SU-DHL-6 (cell line): ENCODE measurements at regions not wholly inside any gene's neighbourhood (a gene's known extent, or its start where the extent isn't known, plus 50 kb on each side); places are given as distances from the start of the nearest gene placed in this dataset.

Source experiments
- H2AFZ ChIP-seq: fragments of 200-600 bp; sonication (generic); 2 replicates; pipeline ENCODE4 v1.6.1; 2014; ENCODE audit warnings: low read depth, mild to moderate bottlenecking, moderate library complexity, mixed read lengths, antibody characterized with exemption, low read length; ENCODE audit not compliant: severe bottlenecking
- H3F3A ChIP-seq: fragments of 200-600 bp; shearing (Covaris generic); 2 replicates; pipeline ENCODE4 v1.6.0; 2016; ENCODE audit warnings: antibody characterized with exemption, mild to moderate bottlenecking; ENCODE audit not compliant: insufficient read depth
- H3K27ac ChIP-seq: fragments of 200-600 bp; sonication (generic); 2 replicates; pipeline ENCODE4 v1.5.1; 2016; ENCODE audit warnings: low read depth, mild to moderate bottlenecking, low read length, moderate library complexity, mixed read lengths
- H3K27me3 ChIP-seq: fragments of 200-600 bp; sonication (generic), shearing (Covaris generic); 2 replicates; pipeline ENCODE4 v1.6.0; 2014; ENCODE audit warnings: mild to moderate bottlenecking, low read length
- H3K36me3 ChIP-seq: fragments of 200-600 bp; sonication (generic); 2 replicates; pipeline ENCODE4 v1.6.1; 2014; ENCODE audit warnings: mild to moderate bottlenecking, low read length, mixed read lengths
- H3K4me2 ChIP-seq: fragments of 300-600, 200-600 bp; shearing (Covaris generic), sonication (generic); 2 replicates; pipeline ENCODE4 v1.6.0; 2014; ENCODE audit warnings: low read length, low read depth, mild to moderate bottlenecking; ENCODE audit not compliant: poor library complexity, severe bottlenecking
- H3K4me3 ChIP-seq: fragments of 200-600 bp; sonication (generic); 2 replicates; pipeline ENCODE4 v1.5.1; 2014; ENCODE audit warnings: antibody characterized with exemption, low read length, mild to moderate bottlenecking, mixed read lengths; ENCODE audit not compliant: insufficient read depth, poor library complexity, severe bottlenecking
- H3K79me2 ChIP-seq: fragments of 200-600 bp; sonication (generic); 2 replicates; pipeline ENCODE4 v1.6.1; 2014; ENCODE audit warnings: mild to moderate bottlenecking, low read length, moderate library complexity; ENCODE audit not compliant: insufficient read depth
- H3K9ac ChIP-seq: fragments of 200-600 bp; sonication (generic); 2 replicates; pipeline ENCODE4 v1.7.0; 2014; ENCODE audit warnings: mild to moderate bottlenecking, low read length
- H3K9me2 ChIP-seq: fragments of 200-600 bp; sonication (generic); replicated peaks from 2 replicates; pipeline ENCODE4 v1.6.1; 2014; ENCODE audit warnings: low read length; ENCODE audit not compliant: insufficient read depth
- H3K9me3 ChIP-seq: fragments of 200-600 bp; sonication (generic); 2 replicates; pipeline ENCODE4 v1.6.1; 2014; ENCODE audit warnings: low read length, mixed read lengths; ENCODE audit not compliant: insufficient read depth
- H4K20me1 ChIP-seq: fragments of 200-600 bp; sonication (generic); 2 replicates; pipeline ENCODE4 v1.6.1; 2014; ENCODE audit warnings: low read depth, mild to moderate bottlenecking, antibody characterized with exemption, low read length, moderate library complexity, mixed read lengths
- EZH2phosphoT487 ChIP-seq: fragments of 200-600 bp; sonication (generic), shearing (Covaris generic); conservative IDR thresholded peaks from 2 replicates; pipeline ENCODE4 v1.6.1; 2018; ENCODE audit warnings: mild to moderate bottlenecking, antibody characterized with exemption, low read length, moderate library complexity, mixed read lengths
- TF ChIP-seq, protein P1 (sequence below): fragments of 200-600 bp; sonication (generic); IDR thresholded peaks from one replicate; pipeline ENCODE4 v1.5.1; 2017; ENCODE audit warnings: antibody characterized with exemption, mild to moderate bottlenecking, low read length, moderate library complexity; ENCODE audit not compliant: insufficient read depth, poor library complexity, severe bottlenecking

DNA sequence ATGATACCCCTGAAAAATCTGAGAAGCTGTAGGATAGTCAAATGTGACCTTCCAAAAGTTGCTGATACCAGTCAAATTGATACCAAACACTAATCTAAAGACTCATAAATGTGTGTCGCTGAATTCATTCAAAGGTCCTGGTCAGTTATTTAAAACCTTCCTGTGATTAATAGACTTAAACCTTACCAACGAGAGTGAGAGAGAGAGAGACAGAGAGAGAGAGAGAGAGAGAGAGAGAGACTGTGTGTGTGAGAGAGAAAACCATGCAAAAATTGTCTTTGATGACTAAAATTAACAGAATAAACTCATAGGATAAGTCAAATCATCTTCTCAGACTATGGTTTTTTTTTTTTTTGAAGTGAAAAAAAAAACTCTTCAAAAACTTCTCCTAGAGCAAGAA, 370.9 kb upstream of the HS3ST5 start:
- Histone ChIP-seq H4K20me1 (no peaks in the 10 kb centered on the region), H3K36me3 (no peaks in the 10 kb centered on the region), H2AFZ (no peak overlapping the region), H3F3A (no peaks in the 10 kb centered on the region), H3K4me2 (no peak overlapping the region), H3K27me3 (no peaks in the 10 kb centered on the region), H3K9ac (no peak overlapping the region), H3K79me2 (no peaks in the 10 kb centered on the region), H3K27ac (no peak overlapping the region), H3K4me3 (no peak overlapping the region), H3K9me3 (no peaks in the 10 kb centered on the region), H3K9me2 (no peaks in the 10 kb centered on the region)
- TF ChIP-seq EZH2phosphoT487, result no peak
- TF ChIP-seq, protein P1, sequence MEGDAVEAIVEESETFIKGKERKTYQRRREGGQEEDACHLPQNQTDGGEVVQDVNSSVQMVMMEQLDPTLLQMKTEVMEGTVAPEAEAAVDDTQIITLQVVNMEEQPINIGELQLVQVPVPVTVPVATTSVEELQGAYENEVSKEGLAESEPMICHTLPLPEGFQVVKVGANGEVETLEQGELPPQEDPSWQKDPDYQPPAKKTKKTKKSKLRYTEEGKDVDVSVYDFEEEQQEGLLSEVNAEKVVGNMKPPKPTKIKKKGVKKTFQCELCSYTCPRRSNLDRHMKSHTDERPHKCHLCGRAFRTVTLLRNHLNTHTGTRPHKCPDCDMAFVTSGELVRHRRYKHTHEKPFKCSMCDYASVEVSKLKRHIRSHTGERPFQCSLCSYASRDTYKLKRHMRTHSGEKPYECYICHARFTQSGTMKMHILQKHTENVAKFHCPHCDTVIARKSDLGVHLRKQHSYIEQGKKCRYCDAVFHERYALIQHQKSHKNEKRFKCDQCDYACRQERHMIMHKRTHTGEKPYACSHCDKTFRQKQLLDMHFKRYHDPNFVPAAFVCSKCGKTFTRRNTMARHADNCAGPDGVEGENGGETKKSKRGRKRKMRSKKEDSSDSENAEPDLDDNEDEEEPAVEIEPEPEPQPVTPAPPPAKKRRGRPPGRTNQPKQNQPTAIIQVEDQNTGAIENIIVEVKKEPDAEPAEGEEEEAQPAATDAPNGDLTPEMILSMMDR, result no peak

DNA sequence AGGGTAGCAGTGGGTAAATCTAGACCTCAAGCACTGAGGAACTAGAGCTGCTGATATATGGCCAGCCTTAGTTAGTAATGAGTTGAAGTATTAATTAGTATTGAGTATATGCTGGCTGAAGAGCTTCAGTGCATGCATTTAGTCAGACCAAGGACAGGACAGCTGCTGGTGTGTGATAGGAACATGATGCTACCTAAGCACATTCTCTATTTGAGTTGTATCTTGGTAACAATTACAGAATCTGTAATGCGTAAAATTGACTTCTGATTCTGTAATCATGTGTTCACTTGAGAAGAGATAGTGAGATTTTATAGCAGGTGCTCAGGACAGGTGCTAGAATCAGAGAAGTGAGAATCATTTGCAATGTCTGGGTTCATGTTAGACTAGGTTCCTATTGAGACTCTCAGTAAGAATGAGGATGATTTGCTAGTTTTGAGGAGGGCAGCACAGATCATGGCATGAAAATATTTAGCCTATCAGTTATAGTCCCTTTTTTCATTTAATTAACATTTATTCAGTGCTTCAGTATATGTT, 369.4 kb upstream of the HS3ST5 start:
- no peak overlapping the region for H3K4me3 ChIP-seq
- no peaks in the 10 kb centered on the region for H3K9me2 ChIP-seq
- no peak overlapping the region for H3K4me2 ChIP-seq
- TF ChIP-seq EZH2phosphoT487, result no peak
- TF ChIP-seq, protein P1, result no peak
- no peaks in the 10 kb centered on the region for H4K20me1 ChIP-seq
- no peak overlapping the region for H3K9ac ChIP-seq
- H2AFZ ChIP-seq, result no peak overlapping the region
- no peaks in the 10 kb centered on the region for H3K36me3 ChIP-seq
- H3K79me2 ChIP-seq, result no peaks in the 10 kb centered on the region
- no peak overlapping the region for H3K27ac ChIP-seq
- H3K27me3 ChIP-seq, result no peaks in the 10 kb centered on the region
- H3K9me3 ChIP-seq, result no peaks in the 10 kb centered on the region
- no peaks in the 10 kb centered on the region for H3F3A ChIP-seq

DNA sequence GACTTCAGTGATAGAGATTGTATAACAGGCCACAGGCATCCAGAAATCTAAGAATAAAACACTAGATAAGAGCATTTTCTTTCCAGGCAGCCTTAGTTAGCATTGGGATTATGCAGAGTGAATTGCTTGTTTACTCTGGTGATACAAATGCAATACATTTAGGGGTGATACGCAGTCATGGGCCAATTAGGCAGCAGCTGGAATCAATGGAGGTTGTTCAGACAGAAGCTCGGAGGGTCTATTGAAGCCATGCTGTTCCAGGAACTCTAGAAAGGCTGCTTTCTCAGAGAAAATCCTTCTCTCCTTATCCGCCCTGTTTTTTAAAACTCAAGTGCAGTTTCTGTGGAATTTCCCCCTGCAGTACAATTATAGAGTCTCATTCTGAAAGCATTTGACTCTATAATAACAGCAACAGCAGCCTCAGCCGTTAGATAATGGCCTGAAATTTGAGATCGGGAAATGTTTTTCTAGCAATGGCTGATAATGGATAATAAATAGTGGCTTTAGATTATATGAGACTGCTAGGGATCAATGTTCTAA, 364.3 kb upstream of the HS3ST5 start:
- Histone ChIP-seq H3F3A (no peaks in the 10 kb centered on the region), H3K9ac (no peak overlapping the region), H2AFZ (no peak overlapping the region), H3K9me2 (no peaks in the 10 kb centered on the region), H3K4me2 (no peak overlapping the region), H4K20me1 (no peaks in the 10 kb centered on the region), H3K36me3 (no peaks in the 10 kb centered on the region), H3K27ac (no peak overlapping the region), H3K27me3 (no peaks in the 10 kb centered on the region), H3K4me3 (no peak overlapping the region), H3K9me3 (no peaks in the 10 kb centered on the region), H3K79me2 (no peaks in the 10 kb centered on the region)
- TF ChIP-seq, protein P1, result no peak
- no peak for TF ChIP-seq EZH2phosphoT487
